Parathyroid adenoma (tissue), 2 donors: ENCODE measurements at regions not wholly inside any gene's neighbourhood (a gene's known extent, or its start where the extent isn't known, plus 50 kb on each side); places are given as distances from the start of the nearest gene placed in this dataset.

Experiments
- H2AFZ ChIP-seq: fragments of 300-600 bp; sonication (generic); one replicate; pipeline ENCODE4 v1.7.0; 2017; ENCODE audit warnings: antibody characterized with exemption, mild to moderate bottlenecking
- H3K27ac ChIP-seq: fragments of 300-600 bp; sonication (generic); one replicate; pipeline ENCODE4 v1.7.0; 2017
- H3K27me3 ChIP-seq: fragments of 300-600 bp; sonication (generic); one replicate; pipeline ENCODE4 v1.7.0; 2017; ENCODE audit warnings: low read length; ENCODE audit not compliant: control insufficient read depth, insufficient read depth
- H3K36me3 ChIP-seq: fragments of 300-600 bp; sonication (generic); one replicate; pipeline ENCODE4 v1.7.0; 2017; ENCODE audit warnings: low read length; ENCODE audit not compliant: control insufficient read depth, insufficient read depth
- H3K4me1 ChIP-seq: fragments of 300-600 bp; sonication (generic); one replicate; pipeline ENCODE4 v1.7.0; 2017; ENCODE audit warnings: control low read depth
- H3K4me2 ChIP-seq: fragments of 300-600 bp; sonication (generic); one replicate; pipeline ENCODE4 v1.7.0; 2017; ENCODE audit warnings: low read length
- H3K4me3 ChIP-seq: fragments of 300-600 bp; sonication (generic); one replicate; pipeline ENCODE4 v1.7.0; 2017; ENCODE audit warnings: low read depth, low read length
- H3K79me2 ChIP-seq: fragments of 300-600 bp; sonication (generic); one replicate; pipeline ENCODE4 v1.7.0; 2017; ENCODE audit warnings: control low read depth
- H3K9ac ChIP-seq: fragments of 300-600 bp; sonication (generic); one replicate; pipeline ENCODE4 v1.7.0; 2017; ENCODE audit warnings: mild to moderate bottlenecking
- H3K9me3 ChIP-seq: fragments of 300-600 bp; sonication (generic); one replicate; pipeline ENCODE4 v1.7.0; 2017; ENCODE audit warnings: low read length; ENCODE audit not compliant: control insufficient read depth
- CTCF ChIP-seq: fragments of 300-600 bp; sonication (generic); IDR thresholded peaks from one replicate; pipeline ENCODE4 v1.7.0; 2017; ENCODE audit warnings: antibody characterized with exemption, mild to moderate bottlenecking
- donor health status: primary hyperparathyroidism.

GRCh38 chr17:34156741-34157589 lies 98.1 kb upstream of the CCL2 start:
- no peak for TF ChIP-seq CTCF
- no peak overlapping the region for H2AFZ ChIP-seq
- H3K4me1 ChIP-seq, result no peaks in the 10 kb centered on the region
- H3K36me3 ChIP-seq, result no peaks in the 10 kb centered on the region
- no peaks in the 10 kb centered on the region for H3K9me3 ChIP-seq
- peaks cover 4% of the 10 kb centered on the region for H3K27me3 ChIP-seq
- H3K9ac ChIP-seq, result no peak overlapping the region
- no peak overlapping the region for H3K4me2 ChIP-seq
- H3K4me3 ChIP-seq, result no peak overlapping the region
- H3K27ac ChIP-seq, result no peak overlapping the region
- H3K79me2 ChIP-seq, result no peaks in the 10 kb centered on the region

- Histone ChIP-seq H3K4me3 (no peak overlapping the region), H3K4me2 (no peak overlapping the region), H3K9me3 (no peaks in the 10 kb centered on the region), H3K9ac (no peak overlapping the region), H3K36me3 (no peaks in the 10 kb centered on the region), H3K27ac (no peak overlapping the region), H3K27me3 (peaks cover 3% of the 10 kb centered on the region), H3K4me1 (no peaks in the 10 kb centered on the region), H2AFZ (no peak overlapping the region), H3K79me2 (no peaks in the 10 kb centered on the region)
- no peak for TF ChIP-seq CTCF
These were observed 93.4 kb upstream of the CCL2 start for GRCh38 chr17:34161690-34162089.

GRCh38 chr17:34163123-34163522 lies 92.0 kb upstream of the CCL2 start:
- Histone ChIP-seq H3K27me3 (no peaks in the 10 kb centered on the region), H3K36me3 (no peaks in the 10 kb centered on the region), H2AFZ (no peak overlapping the region), H3K4me2 (no peak overlapping the region), H3K27ac (no peak overlapping the region), H3K4me1 (no peaks in the 10 kb centered on the region), H3K9me3 (no peaks in the 10 kb centered on the region), H3K79me2 (no peaks in the 10 kb centered on the region), H3K4me3 (no peak overlapping the region), H3K9ac (no peak overlapping the region)
- no peak for TF ChIP-seq CTCF

GRCh38 chr17:34163646-34164045 lies 91.4 kb upstream of the CCL2 start:
- H3K9me3 ChIP-seq, result no peaks in the 10 kb centered on the region
- no peak overlapping the region for H3K4me3 ChIP-seq
- no peaks in the 10 kb centered on the region for H3K27me3 ChIP-seq
- no peaks in the 10 kb centered on the region for H3K36me3 ChIP-seq
- no peak overlapping the region for H2AFZ ChIP-seq
- H3K79me2 ChIP-seq, result no peaks in the 10 kb centered on the region
- H3K9ac ChIP-seq, result no peak overlapping the region
- no peaks in the 10 kb centered on the region for H3K4me1 ChIP-seq
- H3K27ac ChIP-seq, result no peak overlapping the region
- peak; percentile 20 for TF ChIP-seq CTCF
- H3K4me2 ChIP-seq, result no peak overlapping the region

GRCh38 chr17:34164837-34165236 lies 90.2 kb upstream of the CCL2 start:
- no peak for TF ChIP-seq CTCF
- no peaks in the 10 kb centered on the region for H3K4me1 ChIP-seq
- no peak overlapping the region for H3K4me3 ChIP-seq
- H3K27me3 ChIP-seq, result no peaks in the 10 kb centered on the region
- no peak overlapping the region for H3K9ac ChIP-seq
- no peaks in the 10 kb centered on the region for H3K79me2 ChIP-seq
- no peak overlapping the region for H3K4me2 ChIP-seq
- H3K36me3 ChIP-seq, result no peaks in the 10 kb centered on the region
- H3K27ac ChIP-seq, result no peak overlapping the region
- no peaks in the 10 kb centered on the region for H3K9me3 ChIP-seq
- H2AFZ ChIP-seq, result no peak overlapping the region
